IPS-18a (cell line): ENCODE measurements at regions not wholly inside any gene's neighbourhood (a gene's known extent, or its start where the extent isn't known, plus 50 kb on each side); places are given as distances from the start of the nearest gene placed in this dataset.
A peak's percentile ranks its signal among the peaks of the same experiment; 100 is the strongest.

Source experiments
- H3K27ac ChIP-seq: one replicate; pipeline ENCODE4 v1.5.1; 2013; ENCODE audit warnings: low read length
- H3K27me3 ChIP-seq: one replicate; pipeline ENCODE4 v1.6.1; 2013; ENCODE audit warnings: mild to moderate bottlenecking, low read length; ENCODE audit not compliant: control insufficient read depth, insufficient read depth
- H3K36me3 ChIP-seq: one replicate; pipeline ENCODE4 v1.6.1; 2013; ENCODE audit warnings: low read depth, low read length; ENCODE audit not compliant: control insufficient read depth
- H3K4me1 ChIP-seq: one replicate; pipeline ENCODE4 v1.6.1; 2013; ENCODE audit warnings: low read depth, low read length; ENCODE audit not compliant: control insufficient read depth
- H3K4me3 ChIP-seq: one replicate; pipeline ENCODE4 v1.5.1; 2013; ENCODE audit warnings: low read length
- H3K9ac ChIP-seq: one replicate; pipeline ENCODE4 v1.6.1; 2013; ENCODE audit warnings: mild to moderate bottlenecking, low read length, moderate library complexity
- H3K9me3 ChIP-seq: one replicate; pipeline ENCODE4 v1.6.1; 2013; ENCODE audit warnings: low read depth, low read length; ENCODE audit not compliant: control insufficient read depth

DNA sequence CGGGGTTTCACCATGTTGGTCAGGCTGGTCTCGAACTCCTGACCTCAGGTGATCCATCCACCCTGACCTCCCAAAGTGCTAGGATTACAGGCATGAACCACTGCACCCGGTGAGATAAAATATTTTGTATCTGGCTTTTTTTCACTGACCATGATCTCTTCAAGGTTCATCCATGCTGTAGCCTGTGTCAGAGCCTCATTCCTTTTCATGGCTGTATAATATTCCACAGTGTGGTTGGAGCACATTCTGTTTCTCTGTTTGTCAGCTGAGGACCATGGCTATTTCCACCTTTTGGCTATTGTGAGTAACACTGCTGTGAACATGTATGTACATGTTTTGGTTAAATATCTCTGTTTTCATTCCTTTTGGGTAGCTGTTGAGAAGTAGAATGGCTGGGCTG is 169.2 kb downstream of the SHOX start:
- Histone ChIP-seq H3K36me3 (no peaks in the 10 kb centered on the region), H3K27me3 (no peaks in the 10 kb centered on the region), H3K4me1 (no peaks in the 10 kb centered on the region), H3K27ac (no peak overlapping the region), H3K9me3 (peaks cover 3% of the 10 kb centered on the region), H3K4me3 (no peak overlapping the region), H3K9ac (no peak overlapping the region)

DNA sequence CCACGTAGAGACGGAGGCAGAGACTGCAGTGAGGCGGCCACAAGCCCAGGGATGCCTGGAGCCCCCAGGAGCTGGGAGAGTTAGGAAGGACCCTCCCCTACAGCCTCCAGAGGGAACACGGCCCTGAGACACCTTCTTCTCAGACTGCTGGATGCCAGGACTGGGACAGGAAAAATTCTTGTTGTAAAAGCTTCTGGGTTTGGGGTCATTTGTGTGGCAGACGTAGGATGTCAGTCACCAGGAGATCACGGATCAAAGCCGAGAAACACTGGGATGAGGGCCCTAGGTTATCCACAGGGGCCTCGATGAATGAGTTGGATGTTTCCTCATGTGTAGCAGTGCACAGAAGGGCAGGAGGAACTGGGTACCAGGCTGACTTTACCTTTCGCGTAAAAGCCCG is 163.7 kb downstream of the SHOX start:
- peaks cover 5% of the 10 kb centered on the region for H3K9me3 ChIP-seq

DNA sequence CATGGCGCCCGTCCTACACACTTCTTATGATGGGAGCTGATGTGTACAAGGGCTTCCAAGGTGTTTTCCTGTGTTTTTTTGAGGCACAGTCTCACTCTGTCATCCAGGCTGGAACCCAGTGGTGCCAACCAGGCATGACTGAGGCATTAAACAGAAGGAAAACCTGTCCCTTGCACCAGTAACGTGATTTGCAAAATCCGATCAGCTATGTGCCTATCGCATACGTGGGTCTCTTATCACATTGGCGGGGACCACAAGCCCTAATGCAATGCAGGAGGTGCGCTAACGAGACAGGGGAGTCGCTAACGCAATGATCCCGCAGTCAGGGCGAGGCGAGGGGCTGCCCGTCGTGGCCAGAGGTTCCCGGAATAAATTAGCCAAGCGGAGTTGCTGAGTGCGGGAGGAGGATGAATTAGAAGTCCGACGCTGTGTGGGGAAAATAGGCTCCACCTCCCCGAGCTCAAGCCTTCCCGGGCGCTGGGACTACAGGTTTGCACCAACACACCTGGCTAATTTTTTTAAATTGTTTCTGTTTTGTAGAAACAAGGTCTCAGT is 162.7 kb downstream of the SHOX start:
- Histone ChIP-seq H3K9me3 (peaks cover 5% of the 10 kb centered on the region), H3K4me3 (no peak overlapping the region), H3K4me1 (peaks cover 9% of the 10 kb centered on the region), H3K27me3 (no peaks in the 10 kb centered on the region), H3K36me3 (no peaks in the 10 kb centered on the region), H3K9ac (no peak overlapping the region), H3K27ac (no peak overlapping the region)

More for the DNA sequence above, 163.7 kb downstream of the SHOX start:
- no peaks in the 10 kb centered on the region for H3K36me3 ChIP-seq
- no peak overlapping the region for H3K4me3 ChIP-seq
- H3K27ac ChIP-seq = no peak overlapping the region
- no peaks in the 10 kb centered on the region for H3K27me3 ChIP-seq
- peaks cover 9% of the 10 kb centered on the region for H3K4me1 ChIP-seq
- H3K9ac ChIP-seq = no peak overlapping the region

DNA sequence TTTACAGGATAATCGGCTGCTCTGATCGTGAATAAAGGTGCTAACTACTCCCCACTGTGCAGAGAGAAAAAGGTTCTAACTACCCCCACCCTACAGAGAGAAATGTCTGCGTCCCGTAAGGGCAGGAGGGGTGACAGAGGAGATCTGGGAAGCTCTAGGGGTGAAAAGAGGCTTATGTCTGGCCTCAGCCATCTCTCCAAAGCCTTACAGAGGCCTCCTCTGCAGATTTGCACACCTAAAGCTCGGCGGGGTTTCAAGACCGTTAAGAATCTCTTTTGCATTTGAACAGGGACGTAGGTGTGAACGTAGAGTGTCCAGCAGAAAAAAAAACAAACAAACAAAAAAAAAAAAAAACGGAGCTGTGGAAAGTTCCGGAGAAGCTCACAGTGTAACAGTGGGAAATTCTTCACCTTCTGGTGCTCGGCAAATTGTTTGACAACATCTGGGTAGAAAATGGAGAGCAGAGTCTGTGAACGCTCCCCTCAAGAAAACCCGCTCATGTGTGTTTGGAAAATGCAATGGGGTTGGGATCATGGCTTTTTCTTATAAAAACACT is 161.0 kb downstream of the SHOX start:
- H3K27me3 ChIP-seq = no peaks in the 10 kb centered on the region
- H3K36me3 ChIP-seq = no peaks in the 10 kb centered on the region
- H3K9me3 ChIP-seq = peaks cover 5% of the 10 kb centered on the region
- H3K4me1 ChIP-seq = peaks cover 9% of the 10 kb centered on the region
- no peak overlapping the region for H3K9ac ChIP-seq
- H3K4me3 ChIP-seq = no peak overlapping the region
- no peak overlapping the region for H3K27ac ChIP-seq

DNA sequence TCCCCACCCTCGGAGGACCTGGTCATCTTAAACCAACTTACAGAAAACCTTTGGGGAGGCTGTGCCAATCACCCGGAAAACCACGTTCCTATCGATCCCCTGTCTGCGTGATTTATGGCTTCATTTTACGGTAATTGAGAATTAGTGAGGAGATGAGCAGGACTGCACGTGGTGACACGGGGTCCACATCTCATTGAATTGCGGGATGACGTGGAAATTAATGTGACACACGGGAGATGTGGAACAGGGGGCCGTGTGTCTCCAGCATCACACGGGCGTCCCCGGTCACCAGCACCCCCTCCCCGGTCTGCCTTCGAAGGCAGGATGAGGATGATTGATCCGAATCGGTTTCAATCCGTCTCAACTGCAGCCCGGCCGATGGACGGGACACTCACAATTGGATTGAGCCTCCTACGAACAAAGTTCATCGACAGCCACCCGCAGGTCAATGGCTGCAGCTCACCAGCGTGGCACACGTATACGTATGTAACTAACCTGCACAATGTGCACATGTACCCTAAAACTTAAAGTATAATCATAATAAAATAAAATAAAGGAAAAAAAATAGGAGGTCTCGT is 160.3 kb downstream of the SHOX start:
- no peak overlapping the region for H3K27ac ChIP-seq
- H3K27me3 ChIP-seq = no peaks in the 10 kb centered on the region
- H3K9me3 ChIP-seq = peaks cover 5% of the 10 kb centered on the region
- H3K9ac ChIP-seq = no peak overlapping the region
- H3K4me1 ChIP-seq = peaks cover 9% of the 10 kb centered on the region
- H3K36me3 ChIP-seq = no peaks in the 10 kb centered on the region
- H3K4me3 ChIP-seq = no peak overlapping the region

DNA sequence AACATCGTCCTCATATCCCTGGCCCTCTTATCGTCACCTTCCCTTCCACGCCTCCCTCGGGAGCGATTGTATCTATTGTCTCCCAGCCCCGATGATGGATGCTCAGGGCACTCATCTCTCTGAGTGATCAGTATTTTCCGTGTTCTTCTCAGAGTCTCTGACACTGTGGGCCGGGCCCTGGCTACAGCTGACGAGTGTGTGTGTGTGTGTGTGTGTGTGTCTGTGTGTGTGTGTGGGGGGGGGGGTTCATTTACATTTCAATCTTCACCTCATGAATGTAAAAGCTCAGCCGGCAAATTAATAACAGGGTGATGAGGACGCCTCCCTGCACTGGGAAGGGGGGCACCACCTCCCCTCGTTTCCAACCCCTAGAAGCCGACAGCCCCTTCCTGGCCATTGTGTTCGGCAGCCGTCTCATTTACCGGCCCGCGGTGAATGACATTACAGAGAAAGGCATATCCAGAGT is 159.5 kb downstream of the SHOX start:
- H3K27me3 ChIP-seq = no peaks in the 10 kb centered on the region
- H3K9me3 ChIP-seq = peaks cover 5% of the 10 kb centered on the region
- H3K9ac ChIP-seq = no peak overlapping the region
- peaks cover 9% of the 10 kb centered on the region for H3K4me1 ChIP-seq
- H3K4me3 ChIP-seq = no peak overlapping the region
- no peaks in the 10 kb centered on the region for H3K36me3 ChIP-seq
- H3K27ac ChIP-seq = no peak overlapping the region

DNA sequence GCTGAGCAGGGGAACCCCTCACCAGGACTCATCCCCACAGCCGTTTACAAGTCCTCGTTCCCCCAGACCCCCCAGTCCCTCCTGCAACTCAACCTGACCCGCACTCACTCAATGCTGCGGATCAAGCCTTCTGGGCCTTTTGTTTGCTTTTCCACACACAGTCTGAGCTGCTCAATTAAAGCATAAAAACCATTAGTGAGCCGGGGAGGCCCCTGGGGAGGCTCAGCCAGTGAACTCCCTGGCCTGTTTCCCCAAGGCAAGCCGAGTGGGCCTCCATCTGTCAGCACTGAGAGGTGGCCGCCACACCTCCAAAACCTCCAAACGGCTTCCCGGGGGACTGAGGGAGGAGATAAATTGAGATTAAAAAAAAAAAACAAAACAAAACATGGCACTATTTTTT is 158.5 kb downstream of the SHOX start:
- H3K4me1 ChIP-seq = peaks cover 9% of the 10 kb centered on the region
- no peaks in the 10 kb centered on the region for H3K36me3 ChIP-seq
- no peak overlapping the region for H3K4me3 ChIP-seq
- H3K27me3 ChIP-seq = no peaks in the 10 kb centered on the region
- H3K9me3 ChIP-seq = peaks cover under 1% of the 10 kb centered on the region
- no peak overlapping the region for H3K9ac ChIP-seq
- H3K27ac ChIP-seq = no peak overlapping the region

DNA sequence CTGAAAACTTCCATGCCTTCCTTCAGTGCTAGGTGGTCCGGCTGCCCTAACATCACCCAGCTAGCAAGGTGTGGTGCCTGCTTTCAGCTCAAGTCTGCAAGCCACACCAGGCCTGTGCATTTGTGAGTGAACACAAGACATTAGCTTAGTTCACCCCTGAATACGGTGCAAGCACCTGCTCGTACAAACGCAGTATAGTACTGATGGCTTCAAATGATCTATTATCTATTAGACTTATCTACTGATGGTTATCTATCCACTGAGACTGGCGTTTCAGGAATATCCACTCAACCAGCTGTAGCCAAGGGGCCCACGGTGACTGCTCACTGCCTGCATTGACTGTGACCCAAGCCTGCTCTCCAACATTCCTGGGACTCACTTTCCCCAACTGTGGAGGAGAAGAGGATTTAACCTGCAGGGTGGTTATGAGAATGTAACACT is 155.9 kb downstream of the SHOX start:
- Histone ChIP-seq H3K9me3 (no peaks in the 10 kb centered on the region), H3K27me3 (no peaks in the 10 kb centered on the region), H3K27ac (no peak overlapping the region)

DNA sequence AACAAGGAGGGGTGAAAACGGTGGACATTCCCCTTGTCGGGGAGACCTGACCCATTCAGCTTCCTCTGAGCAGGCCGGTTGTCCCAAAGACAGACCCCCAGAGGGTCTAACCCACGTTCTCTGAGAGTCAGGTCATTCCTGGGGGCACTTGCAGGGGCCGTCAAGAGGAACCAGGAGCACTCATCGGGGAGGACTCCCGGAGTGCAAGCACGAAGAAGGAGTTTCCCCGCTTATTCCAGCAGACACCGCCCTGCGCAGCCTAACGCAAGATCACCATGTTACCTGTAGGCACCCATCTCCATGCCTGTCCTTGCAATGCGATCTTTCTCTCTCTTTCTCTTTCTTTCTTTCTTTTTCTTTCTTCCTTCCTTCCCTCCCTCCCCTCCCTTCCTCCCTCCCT is 154.2 kb downstream of the SHOX start:
- Histone ChIP-seq H3K36me3 (no peaks in the 10 kb centered on the region), H3K4me3 (no peak overlapping the region), H3K9ac (no peak overlapping the region), H3K27me3 (no peaks in the 10 kb centered on the region), H3K9me3 (no peaks in the 10 kb centered on the region), H3K4me1 (no peaks in the 10 kb centered on the region), H3K27ac (no peak overlapping the region)

More for the DNA sequence above, 155.9 kb downstream of the SHOX start:
- peaks cover 9% of the 10 kb centered on the region for H3K4me1 ChIP-seq
- H3K36me3 ChIP-seq = no peaks in the 10 kb centered on the region
- H3K4me3 ChIP-seq = no peak overlapping the region
- no peak overlapping the region for H3K9ac ChIP-seq

DNA sequence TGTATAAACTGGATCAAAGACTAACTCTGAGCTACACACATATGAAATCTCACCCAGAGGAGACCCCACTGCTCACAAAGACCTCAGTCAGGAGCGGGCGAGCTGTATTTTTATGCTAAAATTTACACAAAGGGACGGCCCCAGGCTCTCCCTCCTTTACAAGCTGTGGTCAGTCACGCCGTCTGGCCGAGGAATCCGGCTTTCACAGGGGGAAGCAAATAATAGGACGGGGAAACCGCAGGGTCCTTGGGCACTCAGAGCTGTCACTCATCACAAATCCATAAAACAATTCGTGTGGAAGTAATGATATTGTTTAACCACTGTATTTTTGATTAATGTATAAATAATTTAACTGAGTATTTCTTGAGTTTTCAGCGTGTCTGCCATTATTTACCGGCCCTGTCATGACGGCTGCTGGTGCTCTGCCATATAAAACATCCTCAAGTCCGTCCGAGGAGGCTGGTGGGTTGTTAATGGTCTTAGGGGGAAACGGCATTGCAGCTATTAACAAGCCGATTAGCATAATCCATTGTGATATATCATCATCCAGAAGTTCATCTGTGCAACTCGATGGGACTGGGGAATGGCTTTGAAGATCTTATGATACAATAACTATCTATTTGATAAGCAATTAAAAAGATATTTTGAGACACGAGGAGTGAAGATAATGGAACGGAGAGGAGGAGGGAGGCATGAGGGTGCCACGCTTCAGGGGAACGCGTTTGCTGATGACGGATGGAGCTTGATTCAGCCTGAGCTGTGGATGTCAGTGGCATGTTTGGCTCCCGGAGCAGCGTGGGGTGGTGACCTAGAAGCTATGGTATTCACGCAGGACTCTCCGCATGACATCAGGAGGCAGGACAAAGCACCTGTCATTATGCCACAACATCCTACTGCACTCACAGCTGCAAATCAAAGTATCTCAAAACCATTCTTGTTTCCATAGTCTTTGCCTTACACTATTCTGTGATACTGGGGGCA is 150.9 kb downstream of the SHOX start:
- Histone ChIP-seq H3K4me1 (no peaks in the 10 kb centered on the region), H3K9ac (no peak overlapping the region), H3K36me3 (no peaks in the 10 kb centered on the region), H3K4me3 (peak overlapping the region; percentile 15), H3K27me3 (no peaks in the 10 kb centered on the region), H3K27ac (no peak overlapping the region), H3K9me3 (no peaks in the 10 kb centered on the region)

DNA sequence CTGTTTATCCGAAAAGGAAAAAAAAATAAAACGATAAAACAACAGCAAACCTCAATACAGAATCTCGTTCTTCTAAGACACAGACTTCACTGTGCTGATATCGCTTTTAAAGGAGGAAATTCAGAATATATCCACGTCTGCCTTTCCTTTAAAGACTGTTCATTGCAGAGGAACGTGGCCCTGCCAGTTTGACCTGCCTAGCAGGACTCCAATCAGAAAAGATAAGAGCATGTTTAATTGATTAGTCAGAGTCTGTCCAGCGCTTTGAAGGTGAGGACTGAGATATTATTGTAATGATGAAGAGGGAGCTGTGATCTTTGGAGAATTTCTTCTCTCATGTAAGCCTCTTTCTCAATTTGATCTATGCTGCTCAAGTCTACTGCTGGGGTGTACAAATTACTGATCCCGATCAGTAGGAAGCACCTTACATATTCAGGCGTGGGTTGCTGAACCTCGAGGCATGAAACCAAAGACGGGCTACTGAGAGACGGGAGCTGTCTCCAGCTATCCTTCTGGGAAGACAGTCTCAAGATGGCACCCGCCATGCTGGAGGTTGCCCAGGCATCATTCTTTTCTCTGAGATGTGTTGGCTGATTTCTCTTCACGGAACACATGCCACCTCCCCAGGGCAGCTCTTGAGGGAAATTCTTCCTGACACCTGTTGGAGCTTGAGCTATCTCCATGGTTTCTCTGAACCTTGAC is 146.1 kb downstream of the SHOX start:
- H3K36me3 ChIP-seq = no peaks in the 10 kb centered on the region
- H3K4me1 ChIP-seq = no peaks in the 10 kb centered on the region
- no peak overlapping the region for H3K27ac ChIP-seq
- no peaks in the 10 kb centered on the region for H3K9me3 ChIP-seq
- H3K9ac ChIP-seq = no peak overlapping the region
- H3K27me3 ChIP-seq = no peaks in the 10 kb centered on the region
- H3K4me3 ChIP-seq = no peak overlapping the region
